ENCODE measurements at regions not wholly inside any gene's neighbourhood (a gene's known extent, or its start where the extent isn't known, plus 50 kb on each side); places are given as distances from the start of the nearest gene placed in this dataset.

GRCh38 chr4:26212528-26212927, 108.3 kb upstream of the RBPJ start:
- no peak overlapping the region for H3K4me3 ChIP-seq (ENCODE audit: low read depth, low read length)
- TF ChIP-seq, protein P1, sequence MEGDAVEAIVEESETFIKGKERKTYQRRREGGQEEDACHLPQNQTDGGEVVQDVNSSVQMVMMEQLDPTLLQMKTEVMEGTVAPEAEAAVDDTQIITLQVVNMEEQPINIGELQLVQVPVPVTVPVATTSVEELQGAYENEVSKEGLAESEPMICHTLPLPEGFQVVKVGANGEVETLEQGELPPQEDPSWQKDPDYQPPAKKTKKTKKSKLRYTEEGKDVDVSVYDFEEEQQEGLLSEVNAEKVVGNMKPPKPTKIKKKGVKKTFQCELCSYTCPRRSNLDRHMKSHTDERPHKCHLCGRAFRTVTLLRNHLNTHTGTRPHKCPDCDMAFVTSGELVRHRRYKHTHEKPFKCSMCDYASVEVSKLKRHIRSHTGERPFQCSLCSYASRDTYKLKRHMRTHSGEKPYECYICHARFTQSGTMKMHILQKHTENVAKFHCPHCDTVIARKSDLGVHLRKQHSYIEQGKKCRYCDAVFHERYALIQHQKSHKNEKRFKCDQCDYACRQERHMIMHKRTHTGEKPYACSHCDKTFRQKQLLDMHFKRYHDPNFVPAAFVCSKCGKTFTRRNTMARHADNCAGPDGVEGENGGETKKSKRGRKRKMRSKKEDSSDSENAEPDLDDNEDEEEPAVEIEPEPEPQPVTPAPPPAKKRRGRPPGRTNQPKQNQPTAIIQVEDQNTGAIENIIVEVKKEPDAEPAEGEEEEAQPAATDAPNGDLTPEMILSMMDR (conservative IDR thresholded peaks at IDR 0.05; ENCODE audit: low read depth, low read length) = no peak
- peak; percentile 25 for DNase-seq (ENCODE audit: low read depth)

GRCh38 chr4:26213317-26213716, 107.5 kb upstream of the RBPJ start:
- TF ChIP-seq, protein P1 (conservative IDR thresholded peaks at IDR 0.05; ENCODE audit: low read depth, low read length) = no peak
- H3K4me3 ChIP-seq (ENCODE audit: low read depth, low read length) = no peak overlapping the region
- DNase-seq (ENCODE audit: low read depth) = no peak

DNA sequence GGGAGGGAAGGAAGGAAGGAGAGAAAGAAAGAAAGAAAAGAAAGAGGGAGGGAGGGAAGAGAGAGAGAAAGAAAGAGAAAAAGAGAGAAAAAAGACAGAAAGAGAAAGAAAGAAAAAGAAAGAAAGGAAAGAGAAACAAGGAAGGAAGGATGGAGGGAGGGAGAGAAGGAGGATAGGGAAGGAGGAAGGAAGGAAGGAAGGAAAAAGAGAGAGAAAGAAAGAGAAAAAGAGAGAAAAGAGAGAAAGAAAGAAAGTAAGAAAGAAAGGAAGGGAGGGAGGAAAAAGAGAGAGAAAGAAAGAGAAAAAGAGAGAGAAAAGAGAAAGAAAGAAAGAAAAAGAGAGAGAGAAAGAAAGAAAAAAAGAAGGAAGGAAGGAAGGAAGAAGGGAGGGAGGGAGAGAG, 105.8 kb upstream of the RBPJ start:
- TF ChIP-seq, protein P1 (conservative IDR thresholded peaks at IDR 0.05; ENCODE audit: low read depth, low read length) = no peak
- no peak for DNase-seq (ENCODE audit: low read depth)
- no peak overlapping the region for H3K4me3 ChIP-seq (ENCODE audit: low read depth, low read length)

DNA sequence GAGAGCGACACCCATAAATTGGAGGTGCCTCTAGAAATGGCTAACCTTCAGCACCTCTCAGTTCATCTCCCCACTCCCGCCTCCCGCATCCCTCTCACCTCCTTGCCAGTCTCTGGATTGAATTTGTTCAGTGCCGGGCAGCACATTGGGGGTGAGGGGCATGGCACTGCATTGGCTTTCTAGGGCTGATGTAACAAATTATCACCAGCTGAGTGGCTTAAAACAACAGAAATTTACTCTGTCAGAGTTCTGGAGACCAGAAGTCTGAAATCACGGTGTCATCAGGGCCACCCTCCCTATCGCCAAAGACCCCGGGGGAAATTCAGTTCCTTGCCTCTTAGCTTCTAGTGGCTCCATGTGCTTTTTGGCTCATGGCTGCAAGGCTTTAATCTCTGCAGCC, 105.1 kb upstream of the RBPJ start:
- H3K4me3 ChIP-seq (ENCODE audit: low read depth, low read length) = no peak overlapping the region
- TF ChIP-seq, protein P1 (conservative IDR thresholded peaks at IDR 0.05; ENCODE audit: low read depth, low read length) = no peak
- DNase-seq (ENCODE audit: low read depth) = no peak

DNA sequence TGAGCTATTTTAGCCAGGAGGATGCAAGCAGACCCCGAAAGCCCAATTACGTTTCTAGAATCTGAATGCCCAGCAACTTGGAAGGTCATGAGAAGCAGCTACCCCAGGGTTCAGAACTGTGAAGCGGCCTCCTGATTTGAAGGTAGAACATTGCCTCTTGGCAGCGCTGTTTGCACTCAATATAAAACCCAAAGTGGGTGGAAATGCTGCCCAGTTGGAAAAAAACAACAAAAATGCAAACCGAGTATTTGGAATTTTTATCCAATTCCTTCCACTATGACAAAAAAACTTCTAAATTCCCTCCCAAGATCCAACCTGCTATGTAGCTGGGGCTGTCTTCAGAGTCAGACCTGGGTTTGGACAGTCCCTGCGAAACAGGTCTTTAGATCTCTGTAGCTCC, 103.3 kb upstream of the RBPJ start:
- H3K4me3 ChIP-seq (ENCODE audit: low read depth, low read length) = no peak overlapping the region
- TF ChIP-seq, protein P1 (conservative IDR thresholded peaks at IDR 0.05; ENCODE audit: low read depth, low read length) = no peak

GRCh38 chr4:26217961-26218676, 102.7 kb upstream of the RBPJ start:
- H3K4me3 ChIP-seq (ENCODE audit: low read depth, low read length) = no peak overlapping the region
- peak; percentile 48 for DNase-seq (ENCODE audit: low read depth)
- TF ChIP-seq, protein P1 (conservative IDR thresholded peaks at IDR 0.05; ENCODE audit: low read depth, low read length) = no peak

More for the DNA sequence above, 103.3 kb upstream of the RBPJ start:
- no peak for DNase-seq (ENCODE audit: low read depth)

Data from choroid plexus epithelial cell (primary cell).